A549 (cell line): ENCODE measurements at regions not wholly inside any gene's neighbourhood (a gene's known extent, or its start where the extent isn't known, plus 50 kb on each side); places are given as distances from the start of the nearest gene placed in this dataset.

Experiments
- ATAC-seq, 2 experiments: fragments of 200-7000 bp in 1 of 2; fragments of >200 bp in 1 of 2; cut with Nextera tagmentation in 1 of 2; cut with Tn5 transposase in 1 of 2; 3 replicates each; pipeline versions ENCODE4 v1.8.0 to v1.9.1; 2018 to 2020; ENCODE audit warnings: mild to moderate bottlenecking in 1 of 2, moderate library complexity in 1 of 2
- CTCF ChIA-PET: fragments of 300-600 bp; sonication (Branson Sonifier 250); formaldehyde crosslinking; extraction: SDS; loops from one replicate; lab custom pipeline; 2021; ENCODE audit warnings: antibody characterized with exemption, inconsistent platforms; lab: Yijun Ruan, JAX
- POLR2A ChIA-PET: fragments of 350-600 bp; formaldehyde crosslinking; extraction: SDS; loops from one replicate; lab custom pipeline; 2021; ENCODE audit warnings: antibody characterized with exemption, inconsistent platforms; lab: Yijun Ruan, JAX
- DNase-seq, 2 experiments: peaks; one replicate each; pipeline versions ENCODE4 v3.0.0 to v3.0.0-alpha.2; 2011 to 2016; ENCODE audit warnings: low read depth in 1 of 2, low spot score in 1 of 2
- FAIRE-seq: peaks from 2 replicates; lab custom pipeline; 2011; peaks lifted over from hg19 to GRCh38; lab: Jason Lieb, UNC
- H3K27ac ChIP-seq, 2 experiments: fragments of >200 bp; sonication (Bioruptor Twin); formaldehyde crosslinking; 3 replicates each; pipeline ENCODE4 v1.5.1; 2016 to 2017
- H3K4me1 ChIP-seq: fragments of >200 bp; sonication (Bioruptor Twin); formaldehyde crosslinking; 3 replicates; pipeline ENCODE4 v1.6.1; 2016
- H3K4me2 ChIP-seq: fragments of >200 bp; sonication (Bioruptor Twin); formaldehyde crosslinking; 3 replicates; pipeline ENCODE4 v1.6.1; 2016
- H3K4me3 ChIP-seq: fragments of >200 bp; sonication (Bioruptor Twin); formaldehyde crosslinking; 3 replicates; pipeline ENCODE4 v1.5.1; 2016
- H3K9me3 ChIP-seq: fragments of >200 bp; sonication (Bioruptor Twin); formaldehyde crosslinking; 3 replicates; pipeline ENCODE4 v1.6.1; 2016
- BHLHE40 ChIP-seq: IDR thresholded peaks from 2 replicates; pipeline ENCODE4 v1.6.1; 2012; ENCODE audit warnings: low read depth, low read length, inconsistent platforms
- CEBPB ChIP-seq, 2 experiments: fragments of >200 bp in 1 of 2; sonication (Bioruptor Twin) in 1 of 2; formaldehyde crosslinking in 1 of 2; IDR thresholded peaks; 2 replicates each; pipeline ENCODE4 v1.6.1; 2012 to 2016
- CHD2 ChIP-seq: fragments of 150-350 bp; IDR thresholded peaks from 2 replicates; pipeline ENCODE4 v1.6.1; 2014; ENCODE audit warnings: low read length; ENCODE audit not compliant: partially characterized antibody
- EHF ChIP-seq: fragments of 250-450 bp; sonication (Bioruptor Pico); IDR thresholded peaks from 2 replicates; pipeline ENCODE4 v1.5.0; 2020; ENCODE audit warnings: mild to moderate bottlenecking
- ESRRA ChIP-seq: fragments of 150-350 bp; IDR thresholded peaks from 2 replicates; pipeline ENCODE4 v1.6.1; 2014; ENCODE audit warnings: mild to moderate bottlenecking, low read length, borderline replicate concordance
- HDAC2 ChIP-seq: fragments of 200-600 bp; sonication (generic); IDR thresholded peaks from 2 replicates; pipeline ENCODE4 v1.6.1; 2016
- HOXA7 ChIP-seq: fragments of 250-450 bp; sonication (Bioruptor Pico); IDR thresholded peaks from 2 replicates; pipeline ENCODE4 v1.5.0; 2020; ENCODE audit warnings: mild to moderate bottlenecking, moderate library complexity
- HOXB13 ChIP-seq: fragments of 250-450 bp; sonication (Bioruptor Pico); IDR thresholded peaks from 2 replicates; pipeline ENCODE4 v1.5.0; 2020; ENCODE audit warnings: low read depth, mild to moderate bottlenecking, moderate library complexity
- HOXB5 ChIP-seq: fragments of 250-450 bp; sonication (Bioruptor Pico); IDR thresholded peaks from 2 replicates; pipeline ENCODE4 v1.5.0; 2020; ENCODE audit warnings: mild to moderate bottlenecking, moderate library complexity
- JUNB ChIP-seq: fragments of >200 bp; sonication (Bioruptor Twin); formaldehyde crosslinking; IDR thresholded peaks from 2 replicates; pipeline ENCODE4 v1.6.1; 2016
- KDM5A ChIP-seq: fragments of 200-600 bp; sonication (generic); IDR thresholded peaks from 2 replicates; pipeline ENCODE4 v1.6.1; 2016; ENCODE audit warnings: antibody characterized with exemption, mild to moderate bottlenecking
- MAFK ChIP-seq: fragments of 450-650 bp; IDR thresholded peaks from 2 replicates; pipeline ENCODE4 v1.6.1; 2014; ENCODE audit not compliant: partially characterized antibody
- MAZ ChIP-seq: fragments of 150-350 bp; IDR thresholded peaks from 2 replicates; pipeline ENCODE4 v1.6.1; 2014; ENCODE audit warnings: antibody characterized with exemption, low read depth, low read length, borderline replicate concordance
- MYC ChIP-seq: IDR thresholded peaks from 2 replicates; pipeline ENCODE4 v1.6.1; 2012; ENCODE audit warnings: mild to moderate bottlenecking, inconsistent platforms, low read length, improper control_type of control experiment, borderline replicate concordance
- NFE2L2 ChIP-seq: fragments of 150-350 bp; conservative IDR thresholded peaks from 2 replicates; pipeline ENCODE4 v1.6.1; 2014; ENCODE audit warnings: low read length
- NPAS2 ChIP-seq: fragments of 250-450 bp; sonication (Bioruptor Pico); IDR thresholded peaks from 2 replicates; pipeline ENCODE4 v1.8.0; 2022; ENCODE audit warnings: mild to moderate bottlenecking, moderate library complexity, borderline replicate concordance
- POLR2A ChIP-seq: IDR thresholded peaks from 2 replicates; pipeline ENCODE4 v1.6.1; 2012; ENCODE audit warnings: mild to moderate bottlenecking, low read length
- POLR2AphosphoS2 ChIP-seq: conservative IDR thresholded peaks from 2 replicates; pipeline ENCODE4 v1.6.1; 2012; ENCODE audit warnings: low read length, improper control_type of control experiment, inconsistent platforms
- RARB ChIP-seq: fragments of 250-450 bp; sonication (Bioruptor Pico); IDR thresholded peaks from 2 replicates; pipeline ENCODE4 v1.8.0; 2021; ENCODE audit warnings: mild to moderate bottlenecking, moderate library complexity
- RFX5 ChIP-seq: fragments of 450-650 bp; IDR thresholded peaks from 2 replicates; pipeline ENCODE4 v1.7.1; 2014; ENCODE audit warnings: antibody characterized with exemption, mild to moderate bottlenecking, moderate library complexity
- RNF2 ChIP-seq: fragments of 200-600 bp; sonication (generic); IDR thresholded peaks from 2 replicates; pipeline ENCODE4 v1.6.1; 2016; ENCODE audit warnings: low read depth, mild to moderate bottlenecking, antibody characterized with exemption, moderate library complexity, borderline replicate concordance
- SMC3 ChIP-seq: fragments of >200 bp; sonication (Bioruptor Twin); formaldehyde crosslinking; IDR thresholded peaks from 3 replicates; pipeline ENCODE4 v1.6.1; 2018; ENCODE audit warnings: inconsistent platforms
- TFCP2L1 ChIP-seq: fragments of 250-450 bp; sonication (Bioruptor Pico); IDR thresholded peaks from 2 replicates; pipeline ENCODE4 v1.5.0; 2021; ENCODE audit warnings: mild to moderate bottlenecking
- ZSCAN20 ChIP-seq: fragments of 250-450 bp; sonication (Bioruptor Pico); IDR thresholded peaks from 2 replicates; pipeline ENCODE4 v1.8.0; 2022; ENCODE audit warnings: mild to moderate bottlenecking, moderate library complexity
- WGBS: methylation state at CpG from one replicate; pipeline ENCODE4 v1.1.6; 2017; ENCODE audit errors: missing lambda C conversion rate; 5-methylcytosine and 5-hydroxymethylcytosine counted together
- TF ChIP-seq, protein P1 (sequence below): fragments of 150-350 bp; IDR thresholded peaks from 2 replicates; pipeline ENCODE4 v1.6.1; 2014; ENCODE audit warnings: low read depth, mild to moderate bottlenecking, low read length
- TF ChIP-seq, protein P2 (sequence below): fragments of >200 bp; sonication (Bioruptor Twin); formaldehyde crosslinking; IDR thresholded peaks from 3 replicates; pipeline ENCODE4 v1.6.1; 2016
- TF ChIP-seq, protein P3 (sequence below): fragments of 250-450 bp; sonication (Bioruptor Pico); IDR thresholded peaks from 2 replicates; pipeline ENCODE4 v1.5.0; 2020; ENCODE audit warnings: low read depth, mild to moderate bottlenecking, moderate library complexity
- TF ChIP-seq, protein P4 (sequence below): fragments of 450-650 bp; IDR thresholded peaks from 2 replicates; pipeline ENCODE4 v1.6.1; 2014; ENCODE audit warnings: antibody characterized with exemption
- TF ChIP-seq, protein P5 (sequence below): IDR thresholded peaks from 2 replicates; pipeline ENCODE4 v1.6.1; 2012

DNA sequence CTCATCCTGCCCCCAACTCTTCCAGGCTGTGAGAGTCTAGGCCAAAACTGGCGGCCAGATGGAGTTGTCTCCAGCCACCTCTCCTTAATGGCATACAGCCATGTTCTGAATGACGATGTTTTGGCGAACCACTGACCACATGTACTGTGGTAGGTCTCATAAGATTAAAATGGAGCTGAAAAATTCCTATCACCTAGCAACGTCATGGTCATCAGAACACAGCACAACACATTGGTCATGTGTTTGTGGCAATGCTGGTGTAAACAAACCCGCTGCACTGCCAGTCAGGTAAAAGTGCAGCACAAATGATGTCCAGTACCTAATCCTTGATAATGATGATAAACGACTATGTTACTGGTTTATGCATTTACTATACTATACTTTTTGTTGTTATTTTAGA is 290.0 kb upstream of the MKI67 start (continued):
- TF ChIP-seq, protein P1, sequence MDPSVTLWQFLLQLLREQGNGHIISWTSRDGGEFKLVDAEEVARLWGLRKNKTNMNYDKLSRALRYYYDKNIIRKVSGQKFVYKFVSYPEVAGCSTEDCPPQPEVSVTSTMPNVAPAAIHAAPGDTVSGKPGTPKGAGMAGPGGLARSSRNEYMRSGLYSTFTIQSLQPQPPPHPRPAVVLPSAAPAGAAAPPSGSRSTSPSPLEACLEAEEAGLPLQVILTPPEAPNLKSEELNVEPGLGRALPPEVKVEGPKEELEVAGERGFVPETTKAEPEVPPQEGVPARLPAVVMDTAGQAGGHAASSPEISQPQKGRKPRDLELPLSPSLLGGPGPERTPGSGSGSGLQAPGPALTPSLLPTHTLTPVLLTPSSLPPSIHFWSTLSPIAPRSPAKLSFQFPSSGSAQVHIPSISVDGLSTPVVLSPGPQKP, result no peak
- TF ChIP-seq NPAS2 (CRISPR knock-in tag) (no peak), RNF2 (no peak)

DNA sequence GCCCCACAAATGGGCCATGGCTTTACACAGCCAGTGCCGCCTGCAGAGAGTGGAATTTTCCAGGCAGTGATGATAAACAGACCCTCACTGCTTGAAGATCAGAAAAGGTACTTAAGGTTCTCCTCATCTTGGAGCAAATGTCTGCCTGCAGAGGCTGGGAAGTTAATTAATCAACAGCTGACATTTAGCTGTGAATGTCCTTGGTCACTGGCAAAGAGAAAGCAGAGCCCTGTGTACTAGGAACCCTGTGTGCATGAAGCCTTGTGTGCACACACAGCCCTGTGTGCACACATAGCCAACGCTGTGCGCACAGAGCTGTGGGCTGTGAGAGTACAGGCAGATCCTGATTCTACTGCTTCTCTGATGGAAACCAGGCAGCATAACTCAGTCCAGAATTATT is 291.6 kb upstream of the MKI67 start:
- no peak for DNase-seq
- no peak for FAIRE-seq
- ChIA-PET CTCF (interaction anchor here (0.9 kb wide), 1 partner anchor 122 kb away, joined by 3 read pairs; no protein-coding TSS in a partner anchor), POLR2A (no interaction called here)
- 34% methylated on average over 3 of the region's 3 CpGs for WGBS
- H3K4me2 ChIP-seq, result no peak overlapping the region
- H3K27ac ChIP-seq, result no peak overlapping the region
- H3K4me3 ChIP-seq, result no peak overlapping the region
- no peaks in the 10 kb centered on the region for H3K9me3 ChIP-seq
- no peak for TF ChIP-seq BHLHE40
- no peak for TF ChIP-seq HOXB5 (CRISPR knock-in tag)
- TF ChIP-seq MAFK, result no peak
- TF ChIP-seq HOXB13 (CRISPR knock-in tag), result no peak
- TF ChIP-seq POLR2AphosphoS2, result no peak
- no peak for TF ChIP-seq NPAS2 (CRISPR knock-in tag)
- no peak for TF ChIP-seq CHD2
- TF ChIP-seq MYC, result no peak
- TF ChIP-seq, protein P2, sequence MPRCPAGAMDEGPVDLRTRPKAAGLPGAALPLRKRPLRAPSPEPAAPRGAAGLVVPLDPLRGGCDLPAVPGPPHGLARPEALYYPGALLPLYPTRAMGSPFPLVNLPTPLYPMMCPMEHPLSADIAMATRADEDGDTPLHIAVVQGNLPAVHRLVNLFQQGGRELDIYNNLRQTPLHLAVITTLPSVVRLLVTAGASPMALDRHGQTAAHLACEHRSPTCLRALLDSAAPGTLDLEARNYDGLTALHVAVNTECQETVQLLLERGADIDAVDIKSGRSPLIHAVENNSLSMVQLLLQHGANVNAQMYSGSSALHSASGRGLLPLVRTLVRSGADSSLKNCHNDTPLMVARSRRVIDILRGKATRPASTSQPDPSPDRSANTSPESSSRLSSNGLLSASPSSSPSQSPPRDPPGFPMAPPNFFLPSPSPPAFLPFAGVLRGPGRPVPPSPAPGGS, result no peak
- no peak for TF ChIP-seq ZSCAN20 (CRISPR knock-in tag)
- TF ChIP-seq NFE2L2, result no peak
- no peak for TF ChIP-seq POLR2A
- TF ChIP-seq, protein P1, result no peak
- no peak for TF ChIP-seq CEBPB (IDR thresholded peaks at IDR 0.05)
- TF ChIP-seq KDM5A, result no peak
- no peaks in the 10 kb centered on the region for H3K4me1 ChIP-seq
- ATAC-seq, result no peak

DNA sequence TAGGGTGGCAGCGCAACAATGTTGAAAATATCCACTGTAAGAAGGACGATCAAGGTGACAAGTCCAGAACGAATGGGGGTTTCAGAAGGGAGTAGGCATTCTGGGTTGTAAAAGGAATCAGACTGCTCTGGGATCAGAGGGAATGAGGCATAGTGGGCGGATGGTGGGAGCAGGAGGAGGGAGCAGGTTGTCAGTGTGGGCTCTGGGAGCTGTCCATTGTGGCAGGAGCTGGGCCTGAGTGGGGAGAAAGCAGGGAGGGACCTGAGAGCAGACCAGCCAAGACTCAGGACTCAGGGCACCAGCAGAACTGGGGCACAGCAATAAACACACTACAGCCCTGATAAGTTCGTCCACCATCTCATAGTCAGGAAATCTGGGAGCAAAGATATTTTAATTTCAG is 292.6 kb upstream of the MKI67 start:
- POLR2A ChIA-PET, result no interaction called here
- FAIRE-seq, result no peak
- under 1% methylated on average over 5 of the region's 5 CpGs for WGBS

More for the DNA sequence above, 292.6 kb upstream of the MKI67 start:
- ATAC-seq, result no peak
- CTCF ChIA-PET, result no interaction called here
- DNase-seq, result no peak
- Histone ChIP-seq H3K4me1 (no peaks in the 10 kb centered on the region), H3K4me2 (no peak overlapping the region), H3K9me3 (no peaks in the 10 kb centered on the region), H3K4me3 (no peak overlapping the region), H3K27ac (no peak overlapping the region)
- no peak for TF ChIP-seq RFX5
- TF ChIP-seq ESRRA, result no peak
- TF ChIP-seq NPAS2 (CRISPR knock-in tag), result no peak
- TF ChIP-seq NFE2L2, result no peak
- TF ChIP-seq HOXA7, result no peak
- no peak for TF ChIP-seq POLR2AphosphoS2
- no peak for TF ChIP-seq SMC3
- TF ChIP-seq EHF (CRISPR knock-in tag), result no peak
- TF ChIP-seq JUNB, result no peak
- TF ChIP-seq, protein P3, sequence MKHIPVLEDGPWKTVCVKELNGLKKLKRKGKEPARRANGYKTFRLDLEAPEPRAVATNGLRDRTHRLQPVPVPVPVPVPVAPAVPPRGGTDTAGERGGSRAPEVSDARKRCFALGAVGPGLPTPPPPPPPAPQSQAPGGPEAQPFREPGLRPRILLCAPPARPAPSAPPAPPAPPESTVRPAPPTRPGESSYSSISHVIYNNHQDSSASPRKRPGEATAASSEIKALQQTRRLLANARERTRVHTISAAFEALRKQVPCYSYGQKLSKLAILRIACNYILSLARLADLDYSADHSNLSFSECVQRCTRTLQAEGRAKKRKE (CRISPR knock-in tag), result no peak
- no peak for TF ChIP-seq TFCP2L1 (CRISPR knock-in tag)
- TF ChIP-seq, protein P4, sequence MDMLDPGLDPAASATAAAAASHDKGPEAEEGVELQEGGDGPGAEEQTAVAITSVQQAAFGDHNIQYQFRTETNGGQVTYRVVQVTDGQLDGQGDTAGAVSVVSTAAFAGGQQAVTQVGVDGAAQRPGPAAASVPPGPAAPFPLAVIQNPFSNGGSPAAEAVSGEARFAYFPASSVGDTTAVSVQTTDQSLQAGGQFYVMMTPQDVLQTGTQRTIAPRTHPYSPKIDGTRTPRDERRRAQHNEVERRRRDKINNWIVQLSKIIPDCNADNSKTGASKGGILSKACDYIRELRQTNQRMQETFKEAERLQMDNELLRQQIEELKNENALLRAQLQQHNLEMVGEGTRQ, result no peak
- TF ChIP-seq, protein P5, sequence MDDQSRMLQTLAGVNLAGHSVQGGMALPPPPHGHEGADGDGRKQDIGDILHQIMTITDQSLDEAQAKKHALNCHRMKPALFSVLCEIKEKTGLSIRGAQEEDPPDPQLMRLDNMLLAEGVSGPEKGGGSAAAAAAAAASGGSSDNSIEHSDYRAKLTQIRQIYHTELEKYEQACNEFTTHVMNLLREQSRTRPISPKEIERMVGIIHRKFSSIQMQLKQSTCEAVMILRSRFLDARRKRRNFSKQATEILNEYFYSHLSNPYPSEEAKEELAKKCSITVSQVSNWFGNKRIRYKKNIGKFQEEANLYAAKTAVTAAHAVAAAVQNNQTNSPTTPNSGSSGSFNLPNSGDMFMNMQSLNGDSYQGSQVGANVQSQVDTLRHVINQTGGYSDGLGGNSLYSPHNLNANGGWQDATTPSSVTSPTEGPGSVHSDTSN, result no peak
- no peak for TF ChIP-seq HOXB13 (CRISPR knock-in tag)
- no peak for TF ChIP-seq CHD2
- no peak for TF ChIP-seq RARB (CRISPR knock-in tag)
- no peak for TF ChIP-seq MAZ
- TF ChIP-seq MYC, result no peak
- no peak for TF ChIP-seq HDAC2
